Occipital lobe (tissue), 1 donor: ENCODE measurements at regions not wholly inside any gene's neighbourhood (a gene's known extent, or its start where the extent isn't known, plus 50 kb on each side); places are given as distances from the start of the nearest gene placed in this dataset.

Source experiments
- DNase-seq: peaks from one replicate; lab custom pipeline; 2025; lab: John Stamatoyannopoulos, UW

- no peak for DNase-seq
Observed at GRCh38 chr1:193540511-193540910, 354.1 kb upstream of the B3GALT2 start.

GRCh38 chr1:193539731-193540459 is 353.5 kb upstream of the B3GALT2 start:
- DNase-seq, result no peak

- no peak for DNase-seq
Observed at GRCh38 chr1:193538680-193539079, 352.3 kb upstream of the B3GALT2 start.

- no peak for DNase-seq
Observed at GRCh38 chr1:193538003-193538354, 351.6 kb upstream of the B3GALT2 start.

GRCh38 chr1:193537266-193538002 is 351.0 kb upstream of the B3GALT2 start:
- DNase-seq, result no peak

GRCh38 chr1:193533853-193534252 is 347.4 kb upstream of the B3GALT2 start:
- peak; percentile 44 for DNase-seq

GRCh38 chr1:193525917-193526710 is 339.7 kb upstream of the B3GALT2 start:
- DNase-seq, result no peak

- DNase-seq, result no peak
Observed at GRCh38 chr1:193525411-193525810, 339.0 kb upstream of the B3GALT2 start.

- DNase-seq, result no peak
Observed at GRCh38 chr1:193524616-193525015, 338.2 kb upstream of the B3GALT2 start.

GRCh38 chr1:193524021-193524420 is 337.6 kb upstream of the B3GALT2 start:
- DNase-seq, result no peak

GRCh38 chr1:193520472-193520871 is 334.1 kb upstream of the B3GALT2 start:
- DNase-seq, result no peak

- no peak for DNase-seq
Observed at GRCh38 chr1:193519922-193520321, 333.5 kb upstream of the B3GALT2 start.

GRCh38 chr1:193516755-193517388 is 330.5 kb upstream of the B3GALT2 start:
- no peak for DNase-seq

- DNase-seq, result no peak
Observed at GRCh38 chr1:193514397-193514796, 328.0 kb upstream of the B3GALT2 start.

- DNase-seq, result no peak
Observed at GRCh38 chr1:193513032-193513431, 326.6 kb upstream of the B3GALT2 start.

GRCh38 chr1:193504920-193505319 is 318.5 kb upstream of the B3GALT2 start:
- no peak for DNase-seq

GRCh38 chr1:193498088-193498655 is 311.8 kb upstream of the B3GALT2 start:
- no peak for DNase-seq

- DNase-seq, result no peak
Observed at GRCh38 chr1:193494368-193494767, 308.0 kb upstream of the B3GALT2 start.

GRCh38 chr1:193489191-193489590 is 302.8 kb upstream of the B3GALT2 start:
- no peak for DNase-seq

GRCh38 chr1:193487722-193488121 is 301.3 kb upstream of the B3GALT2 start:
- no peak for DNase-seq

- no peak for DNase-seq
Observed at GRCh38 chr1:193486671-193487229, 300.3 kb upstream of the B3GALT2 start.
